ENCODE measurements at regions not wholly inside any gene's neighbourhood (a gene's known extent, or its start where the extent isn't known, plus 50 kb on each side); places are given as distances from the start of the nearest gene placed in this dataset.

GRCh38 chr16:79805621-79806020 lies 205.1 kb upstream of the MAF start:
- TF ChIP-seq, protein P1, sequence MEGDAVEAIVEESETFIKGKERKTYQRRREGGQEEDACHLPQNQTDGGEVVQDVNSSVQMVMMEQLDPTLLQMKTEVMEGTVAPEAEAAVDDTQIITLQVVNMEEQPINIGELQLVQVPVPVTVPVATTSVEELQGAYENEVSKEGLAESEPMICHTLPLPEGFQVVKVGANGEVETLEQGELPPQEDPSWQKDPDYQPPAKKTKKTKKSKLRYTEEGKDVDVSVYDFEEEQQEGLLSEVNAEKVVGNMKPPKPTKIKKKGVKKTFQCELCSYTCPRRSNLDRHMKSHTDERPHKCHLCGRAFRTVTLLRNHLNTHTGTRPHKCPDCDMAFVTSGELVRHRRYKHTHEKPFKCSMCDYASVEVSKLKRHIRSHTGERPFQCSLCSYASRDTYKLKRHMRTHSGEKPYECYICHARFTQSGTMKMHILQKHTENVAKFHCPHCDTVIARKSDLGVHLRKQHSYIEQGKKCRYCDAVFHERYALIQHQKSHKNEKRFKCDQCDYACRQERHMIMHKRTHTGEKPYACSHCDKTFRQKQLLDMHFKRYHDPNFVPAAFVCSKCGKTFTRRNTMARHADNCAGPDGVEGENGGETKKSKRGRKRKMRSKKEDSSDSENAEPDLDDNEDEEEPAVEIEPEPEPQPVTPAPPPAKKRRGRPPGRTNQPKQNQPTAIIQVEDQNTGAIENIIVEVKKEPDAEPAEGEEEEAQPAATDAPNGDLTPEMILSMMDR (IDR thresholded peaks at IDR 0.05) = no peak
- TF ChIP-seq POLR2A (IDR thresholded peaks at IDR 0.05) = no peak

Measured in Peyer's patch (tissue), 4 donors.